Activated T-cell treated with anti-CD3 and anti-CD28 coated beads for 4 hours (primary cell): ENCODE measurements at regions not wholly inside any gene's neighbourhood (a gene's known extent, or its start where the extent isn't known, plus 50 kb on each side); places are given as distances from the start of the nearest gene placed in this dataset.

Experiments
- DNase-seq: peaks from one replicate; pipeline ENCODE4 v3.0.0-alpha.2; 2020

DNA sequence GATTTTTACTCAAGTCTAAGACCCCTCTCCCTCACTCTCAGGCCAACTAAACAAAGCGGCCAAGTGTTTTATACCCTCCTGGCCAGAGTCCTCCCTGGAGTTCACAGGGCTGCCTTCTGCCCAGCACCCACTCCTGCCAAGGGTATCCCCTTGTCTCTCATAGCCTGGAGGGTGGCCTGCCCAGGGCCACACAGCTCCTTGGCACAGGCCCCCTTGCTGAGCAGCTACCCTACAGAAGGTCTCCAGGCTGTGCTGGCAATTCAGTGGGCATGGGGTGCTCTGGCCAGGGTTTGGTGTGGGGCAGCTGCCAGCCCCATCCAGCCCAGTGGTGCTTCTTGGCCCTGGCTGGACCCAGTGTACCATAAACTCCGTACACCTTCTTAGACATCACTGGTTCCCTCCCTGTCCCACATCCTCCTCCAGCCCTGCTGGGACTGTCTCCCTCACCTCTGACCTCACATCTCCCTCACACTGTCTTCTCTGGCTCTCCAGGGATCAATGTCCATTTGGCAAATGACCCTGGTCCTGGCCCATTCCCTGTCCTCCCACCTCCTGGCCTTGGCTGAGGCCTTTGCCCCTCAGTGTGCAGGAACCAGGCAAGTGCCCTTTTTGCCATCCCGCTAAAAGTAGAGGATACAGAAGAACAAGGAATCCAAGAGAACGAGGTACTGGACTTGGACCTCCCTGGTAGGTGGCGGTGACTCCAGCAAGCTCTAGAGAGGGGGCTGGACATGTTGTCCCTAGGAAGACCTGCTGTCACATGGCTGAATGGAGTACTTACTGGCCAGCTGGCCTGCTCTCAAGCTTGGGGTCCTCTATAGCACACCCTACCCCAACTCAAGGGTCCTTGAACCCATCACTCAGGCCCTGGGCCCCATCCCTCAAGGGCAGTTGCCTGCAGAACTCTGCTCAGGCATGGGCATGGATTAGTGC, 50.0 kb upstream of the TRPM1 start:
- DNase-seq = no peak

DNA sequence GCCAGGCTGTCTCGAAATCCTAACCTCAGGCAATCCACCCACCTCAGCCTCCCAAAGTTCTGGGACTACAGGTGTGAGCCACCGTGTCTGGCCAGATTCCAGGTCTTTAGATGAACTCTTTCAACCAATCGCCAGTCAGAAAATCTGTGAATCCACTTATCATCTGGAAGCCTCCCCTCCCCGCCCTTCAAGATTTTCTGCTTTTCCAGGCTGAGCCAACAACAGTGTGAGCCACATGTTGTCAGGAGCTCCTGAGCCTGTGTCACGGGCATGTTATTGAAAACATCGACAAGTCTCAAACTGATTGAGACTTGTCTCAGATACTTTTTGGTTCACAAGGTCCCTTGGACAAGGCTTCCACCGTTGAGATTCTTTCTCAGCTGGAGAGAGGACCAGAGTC, 52.0 kb upstream of the TRPM1 start:
- DNase-seq = no peak

DNA sequence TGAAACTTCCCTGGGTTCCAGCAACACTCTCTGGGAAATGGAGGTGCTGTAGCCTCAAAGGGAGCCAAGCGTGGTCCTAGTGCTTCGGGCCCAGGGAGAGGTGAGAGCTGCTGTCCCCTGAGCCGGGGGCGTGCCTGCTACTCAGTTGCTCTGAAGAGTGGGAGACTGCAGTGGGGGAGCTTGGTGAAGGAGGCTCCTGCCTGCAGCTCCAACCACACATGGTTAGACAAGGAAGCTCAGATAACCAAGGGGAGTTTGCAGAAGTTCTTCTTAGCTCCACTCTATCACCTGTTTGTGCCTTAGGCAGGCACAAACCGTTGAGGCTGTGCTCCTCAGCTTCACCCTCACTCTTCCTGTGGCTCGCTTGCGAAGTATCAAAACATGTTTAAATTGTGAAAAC, 53.6 kb upstream of the TRPM1 start:
- no peak for DNase-seq

DNA sequence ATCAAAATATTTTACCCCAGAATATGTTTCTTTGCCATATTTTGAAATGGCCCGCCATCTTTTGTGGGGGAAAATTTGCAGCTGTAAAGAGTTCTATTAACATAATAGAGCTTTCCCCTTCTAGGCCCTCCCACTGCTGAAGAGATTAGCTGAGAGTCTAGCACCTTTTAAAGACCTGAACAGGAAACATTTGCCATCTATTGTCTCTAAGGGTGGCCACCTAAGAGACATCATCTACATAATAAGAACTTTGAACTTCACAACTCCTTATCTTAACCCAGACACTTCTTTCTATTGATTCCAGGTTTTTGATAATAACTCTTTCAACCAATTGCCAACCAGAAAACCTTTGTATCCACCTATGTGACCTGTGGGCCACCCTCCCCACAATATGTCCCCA, 54.7 kb upstream of the TRPM1 start:
- no peak for DNase-seq

DNA sequence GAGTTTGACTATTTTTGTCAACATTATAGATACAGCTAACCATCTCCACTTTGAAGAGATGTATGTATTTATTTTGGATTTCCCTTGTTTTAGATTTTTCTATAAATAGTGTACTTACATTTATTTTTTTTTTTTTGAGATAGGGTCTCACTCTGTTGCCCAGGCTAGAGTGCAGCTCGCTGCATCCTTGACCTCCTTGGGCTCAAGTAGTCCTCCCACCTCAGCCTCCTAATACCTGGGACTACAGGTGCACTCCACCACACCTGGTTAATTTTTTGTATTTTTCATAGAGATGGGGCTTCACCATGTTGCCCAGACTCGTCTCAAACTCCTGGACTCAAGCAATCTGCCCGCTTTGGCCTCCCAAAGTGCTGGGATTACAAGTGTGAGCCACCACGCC, 55.3 kb upstream of the TRPM1 start:
- DNase-seq = no peak

DNA sequence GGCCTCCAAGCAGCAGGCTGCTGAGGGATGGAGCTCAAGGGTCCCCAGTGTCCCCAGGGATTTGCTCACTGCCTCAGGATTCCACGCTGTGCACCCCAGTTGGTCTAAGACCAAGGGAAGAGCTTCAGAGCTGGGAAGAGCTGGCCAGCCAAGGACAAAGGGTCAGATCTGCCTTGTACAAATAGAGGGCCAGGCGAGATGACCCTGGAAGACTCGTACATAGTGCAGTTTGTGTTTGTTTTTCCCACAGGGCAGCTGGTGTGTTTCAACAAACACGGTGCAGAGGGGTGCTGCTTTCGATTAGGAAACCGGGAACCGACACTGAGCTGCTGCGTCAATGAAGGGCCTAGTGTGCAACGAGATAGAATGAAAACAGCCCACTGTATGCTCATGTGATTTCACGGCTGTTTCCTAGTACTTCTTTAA, 56.1 kb upstream of the TRPM1 start:
- no peak for DNase-seq

DNA sequence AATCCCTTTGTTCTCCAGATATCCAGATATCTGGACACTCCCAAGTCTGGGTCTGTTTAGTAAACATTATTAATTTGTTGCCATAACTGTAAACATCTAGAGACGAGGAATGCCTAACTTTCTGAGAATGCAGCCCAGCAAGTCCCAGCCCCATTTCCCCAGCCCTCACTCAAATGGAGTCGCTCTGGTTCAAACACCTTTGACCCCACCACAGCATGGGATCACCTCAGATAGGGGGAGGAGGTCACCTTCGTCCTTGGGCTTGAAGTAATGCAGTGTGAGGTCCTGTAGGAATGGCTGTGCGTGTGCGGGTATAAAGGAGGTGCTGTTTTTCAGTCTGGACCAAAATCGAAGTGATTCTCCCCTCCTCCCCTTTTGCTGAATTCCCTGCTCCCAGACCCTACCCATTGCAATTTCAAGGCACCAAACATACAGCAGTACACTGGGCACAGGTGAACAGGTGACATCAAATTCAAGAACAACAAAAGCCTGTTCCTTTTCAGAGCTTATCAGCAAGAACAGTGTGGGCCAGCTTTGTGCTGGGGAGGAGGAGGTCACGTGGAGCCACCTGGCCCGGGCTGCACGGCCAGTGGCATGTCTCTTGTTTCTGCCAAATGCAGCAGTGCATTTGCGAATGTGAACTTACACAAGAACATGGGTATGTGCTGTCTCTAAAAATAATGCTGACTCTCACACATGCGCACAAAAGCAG, 57.5 kb upstream of the TRPM1 start:
- no peak for DNase-seq

DNA sequence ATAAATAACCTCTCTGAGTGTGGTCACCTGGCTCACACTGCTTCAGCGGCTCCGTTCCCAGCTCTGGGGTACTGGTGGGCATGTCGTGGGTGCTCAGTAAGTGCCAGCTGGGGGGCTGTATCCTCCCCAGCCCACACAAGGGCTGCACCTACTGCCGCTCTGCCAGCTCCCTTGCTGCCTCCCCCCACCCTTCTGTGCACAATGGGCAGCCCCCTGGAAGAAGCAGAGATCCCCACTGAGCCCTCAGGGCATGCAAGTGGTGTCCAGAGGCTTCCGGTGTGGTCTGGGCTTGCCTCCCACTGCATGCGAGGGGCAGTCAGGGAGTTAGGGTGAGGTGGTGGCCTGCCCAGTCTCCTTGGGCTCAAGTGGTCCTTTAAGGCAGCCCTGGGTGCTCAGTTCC, 58.3 kb upstream of the TRPM1 start:
- no peak for DNase-seq

DNA sequence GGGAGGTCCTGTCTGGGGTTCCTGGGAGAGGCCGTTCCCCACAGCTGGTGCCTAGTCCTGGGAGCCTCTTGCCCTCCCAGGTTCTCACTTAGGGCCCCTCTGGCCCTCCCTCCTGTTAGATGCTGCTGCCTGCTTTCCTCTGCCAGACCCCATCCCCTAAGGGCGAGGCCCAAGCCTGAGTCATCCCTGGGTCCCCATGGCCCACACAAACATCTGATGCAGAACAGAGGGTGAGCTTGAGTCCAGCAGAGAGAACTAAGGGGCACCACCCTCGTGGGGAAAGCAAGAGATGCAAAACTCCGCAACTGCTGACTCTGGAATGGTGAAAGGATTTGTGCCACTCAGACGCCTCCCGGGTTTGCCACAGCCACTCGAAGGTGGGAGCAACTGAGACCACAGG, 58.8 kb upstream of the TRPM1 start:
- DNase-seq = no peak

DNA sequence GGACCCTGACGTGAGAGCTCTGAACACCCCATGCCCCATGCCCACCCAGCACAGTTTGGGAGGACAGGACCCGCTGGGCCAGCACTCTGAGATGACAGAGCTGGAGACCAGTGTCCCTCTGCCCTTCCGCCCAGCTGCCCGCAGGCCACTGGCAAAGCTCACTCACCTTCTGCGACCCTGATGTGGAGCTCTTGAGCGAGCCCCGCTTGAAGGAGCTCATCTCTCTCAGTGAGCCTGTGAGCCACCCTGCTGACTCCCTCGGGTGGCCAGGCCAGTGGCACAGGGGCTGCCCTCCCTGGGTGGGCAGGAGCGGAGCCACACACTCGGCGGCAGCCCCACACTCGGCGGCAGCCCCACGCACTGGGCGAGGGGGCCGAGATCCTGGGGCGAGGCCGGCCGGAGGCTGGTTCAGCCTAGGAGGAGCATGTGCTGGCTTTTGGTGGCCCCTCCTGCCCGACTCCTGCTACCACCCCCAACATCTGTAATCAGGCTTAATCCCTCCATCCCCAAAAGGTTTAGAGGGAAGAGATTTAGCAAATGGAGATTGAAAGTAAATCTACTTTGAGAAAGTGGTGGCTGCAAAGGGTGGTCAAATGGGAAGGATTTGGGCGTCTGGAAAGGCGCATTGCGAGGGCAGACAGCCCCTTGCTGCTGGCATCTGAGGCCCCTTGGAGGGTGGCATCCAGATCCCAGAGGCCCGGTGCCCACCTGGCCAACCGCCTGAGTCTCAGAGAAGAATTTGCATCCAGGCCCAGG, 59.4 kb upstream of the TRPM1 start:
- DNase-seq = no peak

DNA sequence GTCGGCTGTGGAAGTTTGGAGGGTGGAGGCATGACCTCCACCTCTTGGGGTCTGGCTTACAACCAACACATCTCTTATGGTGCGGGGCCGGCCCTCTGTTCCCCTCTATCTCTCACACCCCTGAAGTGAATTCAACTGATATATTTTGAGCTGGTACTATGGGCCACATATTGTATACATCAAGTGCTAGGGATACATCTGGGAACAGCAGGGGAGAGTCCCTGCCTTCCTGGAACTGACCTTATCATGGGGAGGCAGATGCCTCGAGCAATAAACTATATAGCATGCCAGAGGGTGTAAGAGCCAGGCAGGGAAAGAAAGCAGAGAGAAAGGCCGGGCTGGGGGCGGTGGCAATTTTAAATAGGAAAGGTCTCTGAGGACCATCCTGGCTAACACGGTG, 60.4 kb upstream of the TRPM1 start:
- no peak for DNase-seq

DNA sequence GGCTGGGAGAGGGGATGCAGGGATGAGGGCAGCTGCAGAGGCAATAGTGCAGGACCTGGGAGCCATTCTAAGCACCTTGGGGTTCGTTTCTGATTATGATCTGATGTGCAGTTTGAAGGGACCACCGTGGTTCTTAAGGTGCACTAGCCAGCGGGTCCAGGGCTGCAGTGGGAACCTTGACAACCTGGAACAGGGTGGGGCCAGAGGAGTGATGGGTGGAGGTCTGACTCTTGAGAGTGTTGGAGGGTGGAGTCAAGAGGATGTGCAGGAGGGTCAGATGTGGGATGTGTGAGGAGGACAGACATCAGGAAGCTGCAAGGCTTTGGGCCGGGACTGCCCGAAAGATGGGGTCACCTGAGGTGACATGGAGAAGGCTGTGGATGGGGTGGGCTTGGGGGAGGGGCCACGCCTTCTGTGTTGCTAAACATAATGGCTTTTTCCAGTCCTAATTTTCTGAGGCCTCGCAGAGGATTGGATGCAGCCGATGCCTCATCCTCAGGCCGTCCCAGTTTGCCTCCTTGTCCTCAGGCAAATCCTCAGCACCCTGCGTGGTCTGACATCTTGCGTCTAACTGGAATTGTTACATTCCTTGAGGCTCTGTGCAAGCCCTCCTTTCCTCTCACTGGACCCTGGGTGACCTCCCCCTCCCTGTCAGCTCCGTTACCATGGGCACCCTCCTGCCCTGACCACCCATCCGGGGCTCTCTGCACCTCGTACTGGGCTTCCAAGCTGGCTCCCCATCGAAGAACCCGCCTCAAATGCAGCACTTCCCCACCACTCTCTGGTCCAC, 61.4 kb upstream of the TRPM1 start:
- no peak for DNase-seq

DNA sequence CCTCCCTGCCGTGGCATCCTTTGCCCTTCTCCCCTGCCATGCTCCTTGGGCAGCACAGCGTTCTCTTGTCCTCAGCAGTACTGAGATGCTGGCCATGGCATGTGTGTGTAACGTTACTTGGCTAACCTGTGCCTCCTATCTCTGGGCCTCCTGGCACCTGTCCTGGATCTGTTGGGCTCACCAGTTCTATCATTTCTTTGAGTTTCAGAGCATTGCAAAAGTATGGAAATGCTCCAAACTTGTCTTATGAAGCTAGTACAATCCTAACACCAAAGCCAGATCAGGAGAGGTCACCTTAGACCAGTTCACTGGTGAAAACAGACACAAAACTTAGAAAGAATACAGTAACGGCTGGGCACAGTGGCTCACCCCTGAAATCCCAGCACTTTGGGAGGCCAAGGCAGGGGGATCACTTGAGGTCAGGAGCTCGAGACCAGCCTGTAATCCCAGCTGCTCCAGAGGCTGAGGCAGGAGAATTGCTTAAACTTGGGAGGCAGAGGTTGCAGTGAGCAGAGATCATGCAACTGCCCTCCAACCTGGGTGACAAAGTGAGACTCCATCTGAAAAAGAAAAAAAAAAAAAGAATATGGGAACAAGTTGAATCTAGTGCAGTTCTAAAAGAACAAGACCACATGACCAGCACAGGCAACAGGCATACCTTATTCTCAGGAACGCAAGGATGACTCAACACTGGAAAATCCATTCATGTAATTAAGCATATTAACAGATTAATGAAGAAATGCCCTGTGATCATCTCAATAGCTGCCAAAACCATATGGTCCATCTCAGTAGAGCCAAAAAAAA, 62.4 kb upstream of the TRPM1 start:
- DNase-seq = no peak

DNA sequence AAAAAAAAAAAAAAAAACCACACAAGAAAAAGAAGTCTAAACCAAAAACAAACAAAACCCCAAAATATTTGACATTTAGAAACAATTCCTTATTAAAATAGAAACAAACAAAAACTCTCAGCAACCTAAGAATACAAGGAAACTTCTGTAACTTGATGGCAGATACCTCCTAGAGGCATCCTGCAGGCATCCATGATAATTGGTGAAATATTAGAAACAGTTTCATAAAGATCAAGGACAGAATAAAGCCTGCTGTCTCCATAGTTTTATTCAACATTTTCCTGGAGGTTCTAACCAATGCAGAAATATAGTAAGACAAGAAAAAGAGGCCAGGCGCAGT, 63.0 kb upstream of the TRPM1 start:
- no peak for DNase-seq

DNA sequence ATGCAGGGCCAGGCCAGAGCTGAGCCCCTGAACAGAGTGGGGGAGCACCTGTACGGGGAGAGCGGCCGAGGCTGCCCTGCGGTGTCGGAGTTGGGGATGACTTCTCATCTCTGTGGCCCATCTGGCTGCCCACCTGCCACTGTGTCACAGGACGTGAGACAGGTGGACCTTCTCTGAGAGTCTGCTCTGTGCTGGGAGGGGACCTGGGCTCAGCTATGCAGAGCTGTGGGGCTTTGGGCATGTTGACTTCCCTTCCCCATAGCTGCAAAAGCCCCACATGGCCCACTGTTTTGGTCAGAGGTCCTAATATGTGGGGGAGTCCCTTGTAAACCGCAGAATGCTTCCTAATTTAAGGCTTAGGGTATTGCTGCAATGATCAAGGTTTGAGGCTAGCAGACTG, 68.0 kb upstream of the TRPM1 start:
- no peak for DNase-seq

DNA sequence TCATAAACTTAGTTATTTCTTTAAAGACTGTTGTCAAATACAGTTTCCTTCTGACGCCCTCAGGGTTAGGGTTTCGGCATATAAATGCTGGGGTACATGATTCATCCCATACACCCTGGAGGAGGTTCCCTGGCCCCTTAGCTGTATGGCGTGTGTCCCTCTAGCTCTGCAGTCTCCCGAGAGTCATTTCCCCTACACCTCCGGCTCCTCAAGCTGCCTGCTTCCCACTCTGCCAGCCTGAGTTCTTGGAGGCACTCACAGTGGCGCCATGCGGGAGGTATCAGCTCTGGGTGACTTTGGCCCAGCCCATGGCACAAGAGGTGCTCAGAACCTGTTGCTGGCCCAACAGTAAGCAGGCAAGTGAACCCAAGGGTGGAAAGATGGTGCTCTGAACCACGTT, 70.2 kb upstream of the TRPM1 start:
- DNase-seq = no peak

DNA sequence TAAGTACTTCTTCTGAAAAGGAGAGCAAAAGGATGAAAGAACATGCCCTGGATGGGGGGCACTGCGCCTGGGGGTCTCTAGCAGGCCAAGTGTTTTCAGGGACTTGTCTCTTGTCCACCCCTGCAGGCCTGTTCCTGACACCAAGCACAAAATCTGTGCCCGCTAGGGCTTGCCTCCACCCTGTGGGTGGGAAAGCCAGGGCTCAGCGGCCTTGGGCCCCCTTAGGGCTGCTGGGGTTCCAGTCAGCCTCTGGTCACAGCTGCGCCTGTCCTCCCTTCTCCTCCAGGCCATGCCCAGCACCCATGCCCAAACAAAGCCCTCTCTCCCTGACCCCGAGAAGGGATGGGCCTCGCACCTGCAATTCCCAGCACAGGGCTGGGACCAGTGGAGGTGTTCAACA, 71.1 kb upstream of the TRPM1 start:
- DNase-seq = no peak

DNA sequence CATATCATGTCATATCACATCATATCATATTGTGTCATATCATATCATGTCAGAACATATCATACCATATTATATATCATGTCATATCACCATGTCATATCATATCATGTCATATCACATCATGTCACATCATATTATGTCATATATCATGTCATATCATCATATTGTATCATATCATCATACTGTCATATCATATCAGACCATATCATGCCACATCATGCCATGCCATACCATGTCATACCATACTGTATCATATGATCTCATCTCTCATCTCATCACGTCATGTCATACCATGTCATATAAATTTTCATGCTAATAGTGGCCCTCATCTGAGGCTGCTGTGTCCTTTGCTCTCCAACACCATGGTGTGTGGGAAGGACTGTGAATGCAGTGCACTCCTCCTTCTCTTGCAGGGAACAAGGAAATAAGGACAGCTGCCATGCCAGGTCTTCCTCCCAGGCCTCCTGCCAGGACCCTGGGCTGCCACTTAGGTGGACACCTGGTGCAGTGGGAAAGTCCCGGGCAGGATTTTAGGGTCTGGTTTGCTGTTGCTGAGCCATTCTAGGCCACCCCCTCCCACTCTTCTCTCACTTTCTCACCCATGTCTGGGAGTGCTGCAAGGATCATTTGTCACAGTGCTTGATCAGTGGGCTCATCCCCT, 72.4 kb upstream of the TRPM1 start:
- no peak for DNase-seq

DNA sequence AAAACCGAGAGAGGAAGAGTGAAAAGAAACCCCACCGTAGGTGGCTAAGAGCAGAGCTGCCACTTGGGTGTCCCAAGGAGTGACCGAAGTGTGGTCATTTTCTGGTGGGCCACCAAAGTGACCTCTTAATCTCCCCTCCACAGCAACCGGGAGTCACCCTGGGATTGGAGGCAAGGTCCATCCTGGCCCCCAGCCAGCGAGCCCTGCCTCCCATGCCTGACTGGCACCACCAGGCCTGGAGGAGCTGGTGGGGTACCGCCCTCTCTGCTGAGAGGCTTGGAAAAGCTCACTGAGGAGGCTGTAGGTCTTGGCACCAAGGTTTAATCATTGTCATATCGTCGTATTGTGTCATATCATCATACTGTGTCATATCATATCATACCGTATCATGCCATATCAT, 74.0 kb upstream of the TRPM1 start:
- no peak for DNase-seq

DNA sequence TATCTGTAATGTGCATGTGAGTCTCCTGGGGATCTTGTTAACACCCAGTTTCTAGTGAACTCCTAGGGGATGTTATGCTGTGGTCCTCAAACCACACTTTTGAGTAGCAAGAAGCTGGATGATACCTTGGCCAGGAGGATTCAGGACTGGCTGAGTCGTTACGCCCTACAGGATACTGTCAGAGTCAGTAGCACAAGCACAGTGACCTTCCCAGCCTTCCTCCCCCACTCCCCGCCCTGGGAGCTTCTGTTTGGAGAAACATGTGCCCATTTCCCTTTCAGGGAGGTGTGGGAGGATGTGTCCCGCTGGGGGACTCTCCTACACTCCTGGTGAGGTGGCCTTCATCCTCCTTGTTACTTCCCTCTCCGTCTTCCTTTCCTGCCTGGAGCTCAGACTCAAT, 76.4 kb upstream of the TRPM1 start:
- DNase-seq = no peak

DNA sequence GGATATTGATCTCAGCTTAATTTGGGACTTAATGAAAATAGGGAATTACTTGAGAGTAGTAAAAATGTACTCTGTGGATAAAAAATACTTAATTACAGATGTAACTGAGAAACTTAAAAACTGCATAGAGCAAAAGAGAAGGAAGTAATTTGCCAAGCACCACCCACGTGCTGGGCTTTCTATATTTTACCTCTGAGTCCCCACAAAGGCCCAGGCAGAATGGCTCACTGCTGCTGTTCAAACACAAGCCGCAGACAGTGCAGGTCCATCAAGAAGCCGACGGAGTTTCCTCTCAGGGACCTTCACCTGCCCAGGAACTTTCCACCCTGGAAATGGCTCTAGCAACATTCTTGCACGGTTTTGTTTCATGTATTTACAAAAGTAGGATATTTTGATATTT, 77.2 kb upstream of the TRPM1 start:
- DNase-seq = no peak

DNA sequence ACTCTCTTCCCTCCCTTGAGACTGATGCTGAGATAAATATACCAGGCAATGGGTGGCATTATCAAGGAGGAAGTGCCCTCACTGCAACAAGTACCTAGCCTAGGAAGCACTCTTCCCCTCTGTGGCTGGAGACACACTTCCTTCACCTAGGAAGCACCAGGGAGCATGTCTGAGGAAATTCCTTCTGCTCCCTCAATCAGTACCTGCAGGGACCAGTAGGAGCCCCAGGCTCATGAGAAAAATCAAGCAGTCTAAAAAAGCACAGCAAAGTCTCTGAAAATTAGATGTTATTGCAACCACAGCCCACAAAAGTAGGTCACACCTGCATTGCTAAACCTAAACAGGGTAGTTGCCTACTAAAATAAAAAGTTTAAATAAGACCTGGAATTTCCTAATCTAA, 78.2 kb upstream of the TRPM1 start:
- no peak for DNase-seq
